ENCODE measurements at regions not wholly inside any gene's neighbourhood (a gene's known extent, or its start where the extent isn't known, plus 50 kb on each side); places are given as distances from the start of the nearest gene placed in this dataset.

GRCh38 chr5:14060218-14060617, 82.9 kb upstream of the TRIO start:
- peaks cover 0 to 4% of the 10 kb centered on the region in 2 experiments; a peak in 1 of 4 replicates for H3K4me1 Mint-ChIP-seq
- Histone ChIP-seq H3K56ac (ENCODE audit: insufficient read length, low read depth, low read length) (no peak overlapping the region), H2BK120ac (ENCODE audit: low read depth, low read length, poor library complexity, severe bottlenecking) (no peak overlapping the region), H3K27me3 (ENCODE audit: insufficient read depth, low read length) (no peaks in the 10 kb centered on the region), H3T11ph (ENCODE audit: low read length) (no peak overlapping the region), H2BK12ac (ENCODE audit: insufficient read length, low read depth, low read length) (no peak overlapping the region), H2AK5ac (ENCODE audit: insufficient read length, low read length) (no peak overlapping the region), H4K20me1 (ENCODE audit: control insufficient read depth, insufficient read depth, insufficient read length) (no peaks in the 10 kb centered on the region), H3K4ac (ENCODE audit: low read depth, low read length) (no peak overlapping the region), H3K79me2 (ENCODE audit: insufficient read depth, low read length) (no peaks in the 10 kb centered on the region), H3K9me3 (ENCODE audit: control insufficient read depth, low read depth, low read length) (no peaks in the 10 kb centered on the region), H2BK5ac (ENCODE audit: insufficient read length, low read length) (no peak overlapping the region), H3K14ac (ENCODE audit: insufficient read depth, low read length) (no peak overlapping the region), H4K5ac (ENCODE audit: insufficient read length, low read depth, low read length) (no peak overlapping the region), H3K27ac (ENCODE audit: insufficient read length, low read depth, low read length) (no peak overlapping the region), H3K23ac (ENCODE audit: insufficient read length, low read depth, low read length) (no peak overlapping the region), H4K91ac (ENCODE audit: insufficient read length, low read depth, low read length) (no peak overlapping the region), H2BK20ac (ENCODE audit: low read depth, low read length, poor library complexity, severe bottlenecking) (no peak overlapping the region), H3K4me1 (ENCODE audit: insufficient read depth, low read length) (no peaks in the 10 kb centered on the region; the same call in 1 of the 2 replicates), H4K8ac (replicated peaks; ENCODE audit: insufficient read length, low read depth, low read length) (no peak overlapping the region), H3K4me2 (ENCODE audit: insufficient read depth, insufficient read length, low read length) (no peak overlapping the region), H2AFZ (ENCODE audit: low read length) (no peak overlapping the region), H3K9ac (ENCODE audit: extremely low read depth, insufficient read length, low read length) (no peak overlapping the region), H2BK15ac (ENCODE audit: low read depth, low read length) (no peak overlapping the region), H3K23me2 (ENCODE audit: insufficient read length, low read depth, low read length, poor library complexity, severe bottlenecking) (no peaks in the 10 kb centered on the region), H3K79me1 (ENCODE audit: insufficient read depth, low read depth, low read length, poor library complexity, severe bottlenecking) (no peaks in the 10 kb centered on the region), H3K18ac (ENCODE audit: insufficient read length, low read depth, low read length) (no peak overlapping the region)
- TF ChIP-seq CTCF (conservative IDR thresholded peaks at IDR 0.05): no peak
- WGBS (ENCODE audit: extremely low coverage, insufficient read length, low lambda C conversion rate): no CpG with 5 or more reads among the region's 3 CpGs
- H3K36me3 Mint-ChIP-seq (ENCODE audit: insufficient read depth in 1 of 3, low read depth in 3 of 3): peaks cover 0 to 8% (median 1%) of the 10 kb centered on the region in 3 experiments; a peak in 1 of 7 replicates
- H3K27ac Mint-ChIP-seq: no peak overlapping the region
- no peak overlapping the region for H3K4me3 Mint-ChIP-seq
- H3K27me3 Mint-ChIP-seq (ENCODE audit: low read depth): peaks cover 2% of the 10 kb centered on the region; the same call in 1 of the 2 replicates
- H3K9me3 Mint-ChIP-seq: peaks cover 0 to 2% of the 10 kb centered on the region in 2 experiments; a peak in 1 of 5 replicates
- no peak for DNase-seq

All from H9 (cell line).